G401.6 (cell line): ENCODE measurements at regions not wholly inside any gene's neighbourhood (a gene's known extent, or its start where the extent isn't known, plus 50 kb on each side); places are given as distances from the start of the nearest gene placed in this dataset.

Source experiments
- FAIRE-seq: peaks from 2 replicates; lab custom pipeline; 2012; peaks lifted over from hg19 to GRCh38; lab: Jason Lieb, UNC

- no peak for FAIRE-seq
Measured at GRCh38 chr12:127383281-127383680, 883.7 kb upstream of the TMEM132C start.

GRCh38 chr12:127386723-127387122 lies 880.2 kb upstream of the TMEM132C start:
- no peak for FAIRE-seq

- FAIRE-seq, result no peak
Measured at GRCh38 chr12:127388985-127389384, 878.0 kb upstream of the TMEM132C start.

- no peak for FAIRE-seq
Measured at GRCh38 chr12:127389923-127390322, 877.0 kb upstream of the TMEM132C start.

- FAIRE-seq, result no peak
Measured at GRCh38 chr12:127393465-127393864, 873.5 kb upstream of the TMEM132C start.

- FAIRE-seq, result no peak
Measured at GRCh38 chr12:127393896-127394295, 873.1 kb upstream of the TMEM132C start.

- no peak for FAIRE-seq
Measured at GRCh38 chr12:127396734-127397133, 870.2 kb upstream of the TMEM132C start.

GRCh38 chr12:127398016-127398710 lies 868.8 kb upstream of the TMEM132C start:
- FAIRE-seq, result no peak

GRCh38 chr12:127399451-127399850 lies 867.5 kb upstream of the TMEM132C start:
- FAIRE-seq, result no peak

- no peak for FAIRE-seq
Measured at GRCh38 chr12:127400221-127400620, 866.7 kb upstream of the TMEM132C start.

GRCh38 chr12:127401005-127401404 lies 866.0 kb upstream of the TMEM132C start:
- no peak for FAIRE-seq

GRCh38 chr12:127401536-127401935 lies 865.4 kb upstream of the TMEM132C start:
- FAIRE-seq, result no peak

- FAIRE-seq, result no peak
Measured at GRCh38 chr12:127411166-127411915, 855.6 kb upstream of the TMEM132C start.

GRCh38 chr12:127411981-127412380 lies 855.0 kb upstream of the TMEM132C start:
- FAIRE-seq, result no peak

- no peak for FAIRE-seq
Measured at GRCh38 chr12:127412866-127413265, 854.1 kb upstream of the TMEM132C start.

GRCh38 chr12:127414186-127414585 lies 852.8 kb upstream of the TMEM132C start:
- FAIRE-seq, result no peak

GRCh38 chr12:127414636-127415035 lies 852.3 kb upstream of the TMEM132C start:
- FAIRE-seq, result no peak

GRCh38 chr12:127416796-127417195 lies 850.2 kb upstream of the TMEM132C start:
- no peak for FAIRE-seq

- no peak for FAIRE-seq
Measured at GRCh38 chr12:127419111-127419510, 847.9 kb upstream of the TMEM132C start.

GRCh38 chr12:127421614-127422013 lies 845.4 kb upstream of the TMEM132C start:
- FAIRE-seq, result no peak

- FAIRE-seq, result no peak
Measured at GRCh38 chr12:127422935-127423566, 843.9 kb upstream of the TMEM132C start.

GRCh38 chr12:127425474-127425873 lies 841.5 kb upstream of the TMEM132C start:
- no peak for FAIRE-seq

- FAIRE-seq, result no peak
Measured at GRCh38 chr12:127428420-127428819, 838.5 kb upstream of the TMEM132C start.
